ENCODE measurements at regions not wholly inside any gene's neighbourhood (a gene's known extent, or its start where the extent isn't known, plus 50 kb on each side); places are given as distances from the start of the nearest gene placed in this dataset.

- POLR2A ChIA-PET: interaction anchor here (0.7 kb wide), 1 partner anchor 114 kb away, joined by 3 read pairs; no protein-coding TSS in a partner anchor
- Mint-ChIP-seq H3K27me3 (ENCODE audit: insufficient read depth, unreplicated experiment) (no peaks in the 10 kb centered on the region), H3K4me3 (ENCODE audit: unreplicated experiment) (no peak overlapping the region), H3K36me3 (ENCODE audit: insufficient read depth, unreplicated experiment) (no peaks in the 10 kb centered on the region), H3K27ac (ENCODE audit: low read depth, unreplicated experiment) (no peak overlapping the region), H3K9me3 (ENCODE audit: unreplicated experiment) (no peaks in the 10 kb centered on the region), H3K4me1 (ENCODE audit: insufficient read depth, unreplicated experiment) (peaks cover 6% of the 10 kb centered on the region)
- DNase-seq (ENCODE audit: unreplicated experiment): no peak
- intact Hi-C loops (cut with micrococcal nuclease): no loop called here
- CTCF ChIA-PET: interaction anchor here (0.6 to 0.9 kb wide), 2 partner anchors 13 to 287 kb away, joined by 3 read pairs; partner anchors contain the start of gene ELAVL2
- BruUV-seq (replicated peaks): no TSS peak
- TF ChIP-seq CTCF (IDR thresholded peaks at IDR 0.05; ENCODE audit: unreplicated experiment): no peak
Measured at GRCh38 chr9:23539311-23539710, 286.7 kb downstream of the ELAVL2 start.

GRCh38 chr9:23541976-23542375, 284.1 kb downstream of the ELAVL2 start:
- no peak for TF ChIP-seq CTCF (IDR thresholded peaks at IDR 0.05; ENCODE audit: unreplicated experiment)
- intact Hi-C loops (cut with micrococcal nuclease): loop anchor here (10.0 kb wide), 1 partner anchor 283 kb away; the partner anchor contains the start of gene ELAVL2
- H3K4me3 Mint-ChIP-seq (ENCODE audit: unreplicated experiment): no peak overlapping the region
- no peak for DNase-seq (ENCODE audit: unreplicated experiment)
- CTCF ChIA-PET: no interaction called here
- peaks cover 6% of the 10 kb centered on the region for H3K36me3 Mint-ChIP-seq (ENCODE audit: insufficient read depth, unreplicated experiment)
- POLR2A ChIA-PET: interaction anchor here (0.6 kb wide), 1 partner anchor 236 kb away, joined by 3 read pairs; no protein-coding TSS in a partner anchor
- peaks cover 3% of the 10 kb centered on the region for H3K9me3 Mint-ChIP-seq (ENCODE audit: unreplicated experiment)
- H3K27me3 Mint-ChIP-seq (ENCODE audit: insufficient read depth, unreplicated experiment): no peaks in the 10 kb centered on the region
- H3K4me1 Mint-ChIP-seq (ENCODE audit: insufficient read depth, unreplicated experiment): peaks cover 6% of the 10 kb centered on the region
- no TSS peak for BruUV-seq (replicated peaks)
- H3K27ac Mint-ChIP-seq (ENCODE audit: low read depth, unreplicated experiment): no peak overlapping the region

GRCh38 chr9:23542438-23542837, 283.6 kb downstream of the ELAVL2 start:
- Mint-ChIP-seq H3K36me3 (ENCODE audit: insufficient read depth, unreplicated experiment) (peaks cover 6% of the 10 kb centered on the region), H3K9me3 (ENCODE audit: unreplicated experiment) (peaks cover 7% of the 10 kb centered on the region), H3K27ac (ENCODE audit: low read depth, unreplicated experiment) (no peak overlapping the region), H3K27me3 (ENCODE audit: insufficient read depth, unreplicated experiment) (no peaks in the 10 kb centered on the region), H3K4me1 (ENCODE audit: insufficient read depth, unreplicated experiment) (peaks cover 6% of the 10 kb centered on the region), H3K4me3 (ENCODE audit: unreplicated experiment) (no peak overlapping the region)
- no peak for TF ChIP-seq CTCF (IDR thresholded peaks at IDR 0.05; ENCODE audit: unreplicated experiment)
- DNase-seq (ENCODE audit: unreplicated experiment): no peak
- no TSS peak for BruUV-seq (replicated peaks)
- intact Hi-C loops (cut with micrococcal nuclease): loop anchor here (10.0 kb wide), 1 partner anchor 282 kb away; the partner anchor contains the start of gene ELAVL2
- POLR2A ChIA-PET: interaction anchor here (0.6 kb wide), 1 partner anchor 236 kb away, joined by 3 read pairs; no protein-coding TSS in a partner anchor
- CTCF ChIA-PET: no interaction called here

GRCh38 chr9:23542927-23543326, 283.1 kb downstream of the ELAVL2 start:
- no peak for TF ChIP-seq CTCF (IDR thresholded peaks at IDR 0.05; ENCODE audit: unreplicated experiment)
- ChIA-PET CTCF (no interaction called here), POLR2A (no interaction called here)
- Mint-ChIP-seq H3K9me3 (ENCODE audit: unreplicated experiment) (peaks cover 7% of the 10 kb centered on the region), H3K4me1 (ENCODE audit: insufficient read depth, unreplicated experiment) (peaks cover 6% of the 10 kb centered on the region), H3K27ac (ENCODE audit: low read depth, unreplicated experiment) (no peak overlapping the region), H3K36me3 (ENCODE audit: insufficient read depth, unreplicated experiment) (peaks cover 6% of the 10 kb centered on the region), H3K4me3 (ENCODE audit: unreplicated experiment) (no peak overlapping the region), H3K27me3 (ENCODE audit: insufficient read depth, unreplicated experiment) (no peaks in the 10 kb centered on the region)
- DNase-seq (ENCODE audit: unreplicated experiment): no peak
- intact Hi-C loops (cut with micrococcal nuclease): loop anchor here (10.0 kb wide), 1 partner anchor 282 kb away; the partner anchor contains the start of gene ELAVL2
- no TSS peak for BruUV-seq (replicated peaks)
